ENCODE measurements at regions not wholly inside any gene's neighbourhood (a gene's known extent, or its start where the extent isn't known, plus 50 kb on each side); places are given as distances from the start of the nearest gene placed in this dataset.

DNA sequence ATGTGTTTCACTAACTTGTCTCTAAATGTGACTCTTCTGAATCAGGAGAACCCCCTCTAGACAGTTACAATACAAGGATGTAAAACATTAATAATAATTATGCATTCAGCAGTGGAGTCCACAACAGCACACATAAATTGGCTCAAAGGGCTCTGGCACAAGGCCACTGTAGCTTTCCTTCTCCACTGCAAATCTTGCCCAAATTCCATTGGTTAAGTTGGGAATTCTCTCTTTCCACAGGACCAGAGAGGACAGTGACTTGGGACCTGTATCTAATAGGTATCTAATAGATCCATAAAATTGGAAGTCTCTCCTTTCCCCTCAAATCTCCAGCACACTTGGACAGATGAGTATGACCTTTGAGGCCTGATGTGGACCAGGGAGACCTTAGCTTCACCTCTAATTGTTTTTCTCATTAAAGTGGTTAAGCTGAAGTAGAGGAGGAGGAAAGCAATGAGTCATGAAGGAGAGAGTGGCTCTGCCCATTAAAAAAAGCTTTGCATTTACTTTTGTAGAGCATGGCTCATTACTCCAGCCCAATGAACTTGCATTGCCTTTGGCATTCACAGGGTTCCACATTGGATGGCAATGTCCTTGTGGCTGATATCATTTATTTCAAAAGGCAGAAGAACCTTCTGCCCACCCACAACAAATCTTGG is 72.3 kb upstream of the SH3RF1 start:
- Histone ChIP-seq H3K9me3 (no peaks in the 10 kb centered on the region), H3K27ac (no peak overlapping the region), H3K27me3 (replicated peaks; ENCODE audit: insufficient read depth) (no peaks in the 10 kb centered on the region), H3K4me3 (no peak overlapping the region), H3K36me3 (no peaks in the 10 kb centered on the region), H3K4me1 (ENCODE audit: control insufficient read depth in 1 of 2, low read depth in 2 of 2) (no peaks in the 10 kb centered on the region)
- no peak for ATAC-seq (ENCODE audit: insufficient number of reproducible peaks, low FRiP score, low read depth)
- DNase-seq (ENCODE audit: low spot score) = no peak
- TF ChIP-seq, protein P1, sequence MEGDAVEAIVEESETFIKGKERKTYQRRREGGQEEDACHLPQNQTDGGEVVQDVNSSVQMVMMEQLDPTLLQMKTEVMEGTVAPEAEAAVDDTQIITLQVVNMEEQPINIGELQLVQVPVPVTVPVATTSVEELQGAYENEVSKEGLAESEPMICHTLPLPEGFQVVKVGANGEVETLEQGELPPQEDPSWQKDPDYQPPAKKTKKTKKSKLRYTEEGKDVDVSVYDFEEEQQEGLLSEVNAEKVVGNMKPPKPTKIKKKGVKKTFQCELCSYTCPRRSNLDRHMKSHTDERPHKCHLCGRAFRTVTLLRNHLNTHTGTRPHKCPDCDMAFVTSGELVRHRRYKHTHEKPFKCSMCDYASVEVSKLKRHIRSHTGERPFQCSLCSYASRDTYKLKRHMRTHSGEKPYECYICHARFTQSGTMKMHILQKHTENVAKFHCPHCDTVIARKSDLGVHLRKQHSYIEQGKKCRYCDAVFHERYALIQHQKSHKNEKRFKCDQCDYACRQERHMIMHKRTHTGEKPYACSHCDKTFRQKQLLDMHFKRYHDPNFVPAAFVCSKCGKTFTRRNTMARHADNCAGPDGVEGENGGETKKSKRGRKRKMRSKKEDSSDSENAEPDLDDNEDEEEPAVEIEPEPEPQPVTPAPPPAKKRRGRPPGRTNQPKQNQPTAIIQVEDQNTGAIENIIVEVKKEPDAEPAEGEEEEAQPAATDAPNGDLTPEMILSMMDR (IDR thresholded peaks at IDR 0.05) = no peak

DNA sequence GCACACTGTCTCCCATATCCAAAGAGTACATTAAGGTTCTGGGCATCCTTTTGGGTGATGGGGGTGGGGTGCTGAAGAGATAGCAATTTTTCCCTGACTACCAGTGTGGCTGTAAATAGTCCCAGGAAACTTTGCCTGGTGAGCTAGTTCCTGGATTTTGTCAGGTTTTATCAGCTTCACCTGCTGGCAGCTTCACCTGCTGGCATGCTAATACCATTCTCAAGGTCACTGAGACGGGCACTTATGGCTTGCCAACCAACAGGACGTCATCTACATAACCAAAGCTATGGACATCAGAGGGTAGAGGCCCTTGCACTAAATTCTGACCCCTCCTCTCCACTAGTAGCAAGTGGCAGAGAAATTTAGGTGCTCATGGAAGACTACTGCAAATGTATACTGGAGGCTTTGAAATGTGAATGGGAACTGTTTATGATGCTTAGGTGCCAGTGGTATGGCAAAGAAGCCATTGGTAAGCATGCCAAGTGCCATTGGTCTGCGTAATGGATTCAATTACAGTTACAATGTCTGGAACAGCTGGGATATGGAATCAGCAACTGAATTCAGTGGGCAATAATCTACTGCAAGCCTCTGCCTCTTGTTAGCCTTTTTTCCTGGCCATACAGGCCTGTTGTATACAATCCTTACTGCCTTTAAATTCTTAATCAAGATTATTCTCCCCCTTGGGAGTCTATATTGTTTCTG is 71.6 kb upstream of the SH3RF1 start:
- Histone ChIP-seq H3K4me3 (no peak overlapping the region), H3K27ac (no peak overlapping the region), H3K27me3 (replicated peaks; ENCODE audit: insufficient read depth) (no peaks in the 10 kb centered on the region), H3K36me3 (no peaks in the 10 kb centered on the region), H3K4me1 (ENCODE audit: control insufficient read depth in 1 of 2, low read depth in 2 of 2) (no peaks in the 10 kb centered on the region), H3K9me3 (no peaks in the 10 kb centered on the region)
- DNase-seq (ENCODE audit: low spot score) = no peak
- TF ChIP-seq, protein P1 (IDR thresholded peaks at IDR 0.05) = no peak
- no peak for ATAC-seq (ENCODE audit: insufficient number of reproducible peaks, low FRiP score, low read depth)

DNA sequence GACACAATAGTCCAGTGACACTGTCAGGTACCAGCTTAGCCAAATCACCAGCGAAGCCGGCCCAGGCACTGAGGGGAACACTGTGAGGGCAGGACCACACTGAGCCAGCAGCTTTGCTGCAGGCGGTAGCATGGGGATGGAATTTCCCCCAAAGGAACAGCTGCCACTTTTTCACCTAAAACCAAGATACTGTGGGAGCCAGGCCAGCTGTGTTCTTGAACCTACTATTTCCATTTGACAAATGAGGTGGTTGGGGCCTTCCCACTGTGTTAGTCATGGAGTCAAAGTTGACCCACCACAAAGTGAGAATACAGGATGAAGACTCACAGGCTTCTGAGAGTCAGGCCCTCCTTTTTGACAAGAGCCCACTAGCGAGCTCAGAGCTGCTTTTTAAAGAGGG is 70.7 kb upstream of the SH3RF1 start:
- Histone ChIP-seq H3K9me3 (no peaks in the 10 kb centered on the region), H3K4me3 (no peak overlapping the region), H3K27me3 (replicated peaks; ENCODE audit: insufficient read depth) (no peaks in the 10 kb centered on the region), H3K36me3 (no peaks in the 10 kb centered on the region), H3K4me1 (ENCODE audit: control insufficient read depth in 1 of 2, low read depth in 2 of 2) (no peaks in the 10 kb centered on the region), H3K27ac (no peak overlapping the region)
- ATAC-seq (ENCODE audit: insufficient number of reproducible peaks, low FRiP score, low read depth) (no peak), DNase-seq (ENCODE audit: low spot score) (no peak)
- TF ChIP-seq, protein P1 (IDR thresholded peaks at IDR 0.05) = no peak

DNA sequence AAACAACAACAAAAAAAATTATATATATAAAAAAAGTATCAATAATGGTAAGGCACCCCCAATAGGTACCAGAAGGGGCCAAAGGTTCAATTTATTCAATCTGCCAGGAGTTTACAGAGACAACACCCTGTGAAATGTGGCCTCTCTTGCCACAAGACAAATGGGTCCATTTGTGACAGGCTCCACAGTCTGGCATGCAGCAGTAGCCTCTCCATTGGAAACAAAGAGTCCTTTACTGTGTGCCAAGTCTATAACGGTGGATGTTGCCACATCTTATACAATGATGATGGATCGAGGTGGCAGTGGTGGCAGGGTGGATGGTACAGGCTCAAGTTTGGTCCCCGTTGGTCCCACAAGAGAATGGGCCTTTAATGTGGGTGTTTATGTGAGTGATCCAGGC is 70.1 kb upstream of the SH3RF1 start:
- no peaks in the 10 kb centered on the region for H3K4me1 ChIP-seq (ENCODE audit: control insufficient read depth in 1 of 2, low read depth in 2 of 2)
- no peaks in the 10 kb centered on the region for H3K27me3 ChIP-seq (replicated peaks; ENCODE audit: insufficient read depth)
- no peaks in the 10 kb centered on the region for H3K9me3 ChIP-seq
- no peaks in the 10 kb centered on the region for H3K36me3 ChIP-seq
- no peak for ATAC-seq (ENCODE audit: insufficient number of reproducible peaks, low FRiP score, low read depth)
- TF ChIP-seq, protein P1 (IDR thresholded peaks at IDR 0.05) = no peak
- no peak overlapping the region for H3K4me3 ChIP-seq
- no peak for DNase-seq (ENCODE audit: low spot score)
- no peak overlapping the region for H3K27ac ChIP-seq

DNA sequence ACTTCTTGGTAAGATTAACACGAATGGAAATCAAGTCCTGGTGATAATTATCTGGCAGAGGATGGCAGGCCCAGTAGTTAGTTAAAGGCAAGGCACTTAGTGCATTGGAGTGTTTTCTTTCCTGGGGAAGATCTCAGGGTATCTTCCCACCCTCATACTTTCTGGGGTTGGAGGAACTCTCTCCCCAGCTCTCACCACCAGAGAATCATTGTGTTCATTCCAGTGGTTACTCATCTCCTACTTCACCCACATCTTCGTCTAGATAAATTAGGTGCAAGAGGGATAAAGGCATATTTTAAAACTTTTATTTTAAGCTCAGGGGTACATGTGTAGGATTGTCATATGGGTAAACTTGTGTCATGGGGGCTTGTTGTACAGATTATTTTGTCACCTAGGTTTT is 67.5 kb upstream of the SH3RF1 start:
- no peak for DNase-seq (ENCODE audit: low spot score)
- no peak overlapping the region for H3K27ac ChIP-seq
- TF ChIP-seq, protein P1 (IDR thresholded peaks at IDR 0.05) = no peak
- no peak for ATAC-seq (ENCODE audit: insufficient number of reproducible peaks, low FRiP score, low read depth)
- H3K9me3 ChIP-seq = no peaks in the 10 kb centered on the region
- no peaks in the 10 kb centered on the region for H3K36me3 ChIP-seq
- no peak overlapping the region for H3K4me3 ChIP-seq
- no peaks in the 10 kb centered on the region for H3K4me1 ChIP-seq (ENCODE audit: control insufficient read depth in 1 of 2, low read depth in 2 of 2)
- no peaks in the 10 kb centered on the region for H3K27me3 ChIP-seq (replicated peaks; ENCODE audit: insufficient read depth)
